VCaP (cell line): ENCODE measurements at regions not wholly inside any gene's neighbourhood (a gene's known extent, or its start where the extent isn't known, plus 50 kb on each side); places are given as distances from the start of the nearest gene placed in this dataset.
"Not testable (repeated sequence)": the region's sequence is repeated elsewhere in the genome, so short reads cannot be mapped to it uniquely, and the experiment has no call there.

ENCODE experiments used
- H3K27ac ChIP-seq: fragments of 450-650 bp; 2 replicates; pipeline ENCODE4 v1.5.1; 2017
- CTCF ChIP-seq: fragments of 450-650 bp; conservative IDR thresholded peaks from 2 replicates; pipeline ENCODE4 v1.5.1; 2017; ENCODE audit warnings: mild to moderate bottlenecking, moderate library complexity

- no peak overlapping the region for H3K27ac ChIP-seq
- TF ChIP-seq CTCF = no peak
These were observed 200.3 kb downstream of the DPY19L2 start for GRCh38 chr12:63467951-63468350.

GRCh38 chr12:63457857-63458256, 210.4 kb downstream of the DPY19L2 start:
- no peak overlapping the region for H3K27ac ChIP-seq
- no peak for TF ChIP-seq CTCF

GRCh38 chr12:63457428-63457827, 210.9 kb downstream of the DPY19L2 start:
- H3K27ac ChIP-seq = no peak overlapping the region
- no peak for TF ChIP-seq CTCF

GRCh38 chr12:63450816-63451215, 217.5 kb downstream of the DPY19L2 start:
- TF ChIP-seq CTCF = no peak
- no peak overlapping the region for H3K27ac ChIP-seq

- H3K27ac ChIP-seq = no peak overlapping the region
- no peak for TF ChIP-seq CTCF
These were observed 218.0 kb downstream of the DPY19L2 start for GRCh38 chr12:63450334-63450733.

GRCh38 chr12:63445224-63445880, 222.9 kb downstream of the DPY19L2 start:
- TF ChIP-seq CTCF = no peak
- no peak overlapping the region for H3K27ac ChIP-seq

GRCh38 chr12:63440048-63440447, 228.2 kb downstream of the DPY19L2 start:
- H3K27ac ChIP-seq = peak overlapping the region; percentile 92
- TF ChIP-seq CTCF = no peak

GRCh38 chr12:63434384-63434783, 233.9 kb downstream of the DPY19L2 start:
- not testable (repeated sequence) for H3K27ac ChIP-seq

GRCh38 chr12:63427969-63428368, 240.3 kb downstream of the DPY19L2 start:
- H3K27ac ChIP-seq = not testable (repeated sequence)

GRCh38 chr12:63427029-63427428, 241.3 kb downstream of the DPY19L2 start:
- H3K27ac ChIP-seq = not testable (repeated sequence)
